Stimulated activated CD8-positive, alpha-beta memory T cell treated with anti-CD3 and anti-CD28 coated beads, Interleukin-15, amount 100 ng/mL, for 48 hours (primary cell): ENCODE measurements at regions not wholly inside any gene's neighbourhood (a gene's known extent, or its start where the extent isn't known, plus 50 kb on each side); places are given as distances from the start of the nearest gene placed in this dataset.

Source experiments
- DNase-seq, 2 donors: peaks; one replicate each; pipeline ENCODE4 v3.0.0-alpha.2; 2020; ENCODE audit warnings: low read depth in 2 of 2

DNA sequence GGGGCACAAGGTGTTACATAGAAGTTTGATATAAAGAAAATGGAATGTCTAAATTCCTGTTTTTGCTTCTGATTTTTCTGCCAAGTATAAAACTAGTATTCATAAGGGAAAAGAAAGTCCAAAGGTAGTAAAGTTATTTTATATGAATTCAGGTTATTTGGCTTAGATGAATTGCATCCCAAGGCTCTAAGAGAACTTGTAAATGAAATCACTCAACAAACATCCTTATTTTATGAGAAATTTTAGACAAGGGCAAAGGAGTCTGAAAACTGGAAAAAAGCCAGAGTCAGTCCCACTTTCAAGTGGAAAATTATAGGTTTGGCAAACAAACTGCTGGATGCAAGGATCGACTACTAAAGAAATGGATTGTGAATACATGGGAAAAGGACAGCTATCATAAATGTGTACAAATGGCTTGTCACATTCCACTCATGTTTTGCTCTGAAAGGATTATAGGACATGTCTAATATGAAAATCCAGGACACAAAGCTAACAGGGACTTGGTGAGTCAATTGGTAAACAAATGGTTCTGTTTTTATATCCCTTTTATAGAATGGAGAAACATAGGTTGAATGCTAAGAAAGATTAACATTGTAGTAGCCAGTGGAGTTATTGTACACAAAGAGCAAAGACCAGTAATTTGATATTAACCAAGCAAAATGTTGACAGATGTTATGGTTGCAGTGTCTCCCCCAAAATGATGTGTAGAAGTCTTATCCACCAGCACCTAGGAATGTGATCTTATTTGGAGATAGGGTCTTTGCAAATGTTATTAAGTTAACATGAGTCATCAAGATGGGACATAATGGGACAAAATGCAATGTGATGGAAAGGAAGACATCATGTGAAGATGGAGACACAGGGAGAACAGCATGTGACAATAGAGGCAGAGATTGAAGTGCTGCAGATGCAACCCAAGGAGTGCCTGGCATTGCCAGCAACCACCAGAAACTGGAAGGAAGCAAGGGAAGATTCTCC lies 495.7 kb downstream of the TLE1 start:
- DNase-seq: no peak

DNA sequence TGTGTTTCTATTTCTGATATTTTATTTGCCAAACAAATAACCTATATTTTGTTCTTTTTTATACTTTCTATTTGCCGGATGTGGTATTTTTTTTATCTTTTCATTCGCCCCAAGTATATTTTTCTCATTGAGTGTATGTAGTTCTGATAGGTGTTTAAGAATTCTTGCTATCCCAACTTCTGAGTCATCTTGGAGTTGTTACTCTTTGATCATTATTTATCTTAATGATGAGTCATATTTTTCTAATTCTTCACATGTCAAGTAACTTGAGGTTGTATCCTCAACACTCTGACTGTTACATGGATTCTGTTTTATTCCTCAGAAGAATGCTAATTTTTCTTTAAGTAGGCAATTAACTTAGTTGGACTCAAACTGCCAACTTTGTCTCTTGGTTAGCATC lies 498.1 kb downstream of the TLE1 start:
- DNase-seq: no peak

DNA sequence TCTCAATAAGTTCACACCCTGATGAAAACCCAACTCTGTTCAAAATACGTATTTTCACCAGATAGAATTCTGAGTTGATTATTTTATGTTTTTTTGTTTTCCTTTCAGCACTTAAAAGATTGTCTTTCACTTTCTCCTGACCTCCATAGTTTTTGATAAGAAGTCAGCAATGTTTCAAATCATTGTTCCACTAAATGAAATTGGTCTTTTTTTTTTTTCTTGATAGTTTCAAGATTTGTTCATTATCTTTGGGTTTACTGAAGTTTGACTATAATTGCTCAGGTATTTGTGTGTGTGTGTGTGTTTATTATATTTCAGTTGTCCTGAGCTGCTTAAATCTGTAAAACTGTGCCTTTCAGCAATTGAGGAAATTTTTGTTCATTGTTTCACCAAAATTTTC lies 498.7 kb downstream of the TLE1 start:
- DNase-seq: no peak

DNA sequence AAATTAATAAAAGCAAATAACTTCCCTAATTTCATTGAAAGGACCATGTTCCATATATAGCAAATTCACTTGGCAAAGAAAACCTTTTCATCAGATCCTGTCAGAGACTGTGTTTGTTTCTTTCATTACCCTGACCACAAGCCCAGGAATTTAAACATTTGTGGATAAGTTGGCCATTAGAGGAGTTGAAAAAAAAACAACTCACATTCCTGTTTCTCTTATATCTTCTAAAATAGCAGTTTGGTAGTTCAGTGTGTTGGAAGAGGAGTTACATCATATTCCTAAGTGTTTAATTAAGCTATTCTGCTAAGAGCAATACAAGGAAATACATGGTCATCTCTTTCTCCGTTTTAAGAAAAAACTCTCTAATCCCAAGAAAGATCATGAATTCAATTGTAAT lies 505.6 kb downstream of the TLE1 start:
- DNase-seq: no peak

DNA sequence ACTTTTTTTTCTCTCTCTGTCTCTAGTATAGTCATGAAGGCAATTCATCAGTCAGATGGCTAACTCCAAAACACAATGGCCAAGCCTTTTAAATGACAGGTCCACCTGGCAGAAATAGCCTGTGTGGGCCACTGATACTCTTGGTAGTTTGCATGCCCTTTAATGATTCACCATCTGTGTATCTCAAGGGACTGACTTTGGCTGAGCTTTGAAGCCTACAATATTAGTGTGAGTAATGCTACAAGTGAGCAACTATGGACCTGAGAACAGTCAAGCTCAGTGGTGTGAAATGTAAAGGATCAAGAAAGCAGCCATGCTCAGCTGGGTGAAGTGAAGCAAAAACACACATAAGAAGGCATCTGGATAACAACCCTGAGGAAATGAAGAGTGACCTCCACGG lies 506.9 kb downstream of the TLE1 start:
- no peak for DNase-seq

DNA sequence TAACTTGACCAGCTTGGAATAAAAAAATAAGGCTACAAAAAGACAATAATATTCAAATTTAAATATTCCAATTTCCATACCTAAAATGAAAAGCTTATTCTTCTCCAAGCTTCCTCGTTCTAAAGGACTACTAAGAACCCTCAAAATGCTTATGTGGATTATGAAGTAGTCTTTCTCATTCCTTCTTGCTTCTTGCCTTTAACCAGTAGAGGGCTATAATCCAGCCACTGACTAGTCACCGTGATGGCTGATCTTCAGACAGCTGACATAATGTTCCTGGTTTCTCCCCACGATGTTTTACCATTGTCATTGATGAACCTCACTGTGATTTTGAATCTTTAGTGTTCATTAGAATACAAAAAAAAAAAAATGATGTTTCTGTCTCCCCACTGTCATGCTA lies 515.3 kb downstream of the TLE1 start:
- DNase-seq: no peak

DNA sequence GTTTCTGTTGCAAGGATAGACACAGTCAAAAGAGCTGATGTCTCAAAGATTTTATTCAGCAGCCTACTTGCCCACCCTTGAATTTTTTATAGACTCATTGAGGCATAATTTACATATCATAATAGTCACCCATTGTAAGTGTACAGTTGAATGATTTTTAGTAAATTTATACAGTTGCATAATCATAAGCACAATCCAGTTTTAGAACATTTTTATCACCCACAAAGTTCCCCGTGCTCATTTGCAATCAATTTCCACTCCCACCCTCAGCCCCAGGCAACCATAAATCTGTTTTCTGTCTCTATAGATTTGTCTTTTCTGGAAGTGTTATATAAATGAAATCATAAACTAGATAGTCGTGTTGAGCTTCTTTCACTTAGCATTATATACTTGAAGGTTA lies 517.7 kb downstream of the TLE1 start:
- no peak for DNase-seq

DNA sequence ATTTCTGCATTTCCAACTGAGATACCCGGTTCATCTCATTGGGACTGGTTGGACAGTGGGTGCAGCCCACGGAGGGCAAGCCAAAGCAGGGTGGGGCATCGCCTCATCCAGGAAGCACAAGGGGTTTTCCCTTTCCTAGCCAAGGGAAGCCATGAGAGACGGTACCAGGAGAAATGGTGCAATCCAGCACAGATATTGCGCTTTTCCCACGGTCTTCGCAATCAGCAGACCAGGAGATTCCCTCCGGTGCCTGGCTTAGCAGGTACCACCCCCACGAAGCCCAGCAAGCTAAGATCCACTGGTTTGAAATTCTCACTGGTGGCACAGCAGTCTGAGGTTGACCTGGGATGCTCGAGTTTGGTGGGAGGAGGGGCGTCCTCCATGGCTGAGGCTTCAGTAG lies 527.0 kb downstream of the TLE1 start:
- no peak for DNase-seq

DNA sequence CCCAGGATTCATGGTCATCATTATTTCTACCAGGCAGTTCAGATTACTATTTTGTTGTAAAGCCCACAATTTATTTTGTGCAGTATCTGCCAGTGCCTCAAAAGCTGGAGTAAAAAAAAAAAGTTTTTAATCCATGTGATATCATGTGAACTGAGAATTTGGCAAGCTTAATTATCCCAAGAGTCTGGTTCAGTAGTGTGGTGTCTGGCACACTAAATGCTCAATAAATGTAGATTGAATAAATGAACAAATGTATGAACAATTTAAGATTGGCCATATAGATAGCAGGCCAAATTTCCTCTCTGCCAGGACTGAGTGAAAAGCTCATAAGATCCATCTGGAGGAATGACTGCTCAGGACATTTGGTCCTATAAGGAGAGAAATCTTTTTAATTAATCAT lies 533.0 kb downstream of the TLE1 start:
- DNase-seq: no peak

DNA sequence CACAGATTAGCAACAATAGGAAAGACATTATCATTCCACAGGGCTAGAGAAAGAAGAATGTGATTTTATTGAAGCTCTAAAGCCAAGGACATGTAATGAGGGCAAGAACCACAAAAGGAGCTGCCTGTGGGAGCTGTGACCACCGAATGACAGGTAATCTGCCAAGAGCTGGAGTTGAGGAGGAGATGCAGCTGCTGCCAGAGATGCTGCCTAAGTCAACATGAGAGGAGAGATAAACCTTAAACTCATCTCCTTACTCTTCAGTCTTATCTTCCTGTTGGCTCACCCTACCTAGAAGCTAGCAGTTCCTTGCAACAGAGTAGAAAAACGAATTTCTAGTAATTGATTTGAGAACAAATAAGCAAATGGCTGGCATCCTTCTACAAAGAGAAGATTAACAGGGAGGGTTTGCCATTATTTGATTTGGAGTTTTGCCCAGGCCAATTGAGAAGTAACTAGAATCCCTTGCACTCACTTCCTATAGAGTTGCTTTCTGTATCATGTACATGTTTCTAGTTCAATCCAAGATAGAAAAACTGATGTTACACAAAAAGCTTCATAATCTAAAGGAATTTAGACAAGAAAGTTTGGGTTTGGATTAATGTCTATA lies 539.2 kb downstream of the TLE1 start:
- DNase-seq: no peak

DNA sequence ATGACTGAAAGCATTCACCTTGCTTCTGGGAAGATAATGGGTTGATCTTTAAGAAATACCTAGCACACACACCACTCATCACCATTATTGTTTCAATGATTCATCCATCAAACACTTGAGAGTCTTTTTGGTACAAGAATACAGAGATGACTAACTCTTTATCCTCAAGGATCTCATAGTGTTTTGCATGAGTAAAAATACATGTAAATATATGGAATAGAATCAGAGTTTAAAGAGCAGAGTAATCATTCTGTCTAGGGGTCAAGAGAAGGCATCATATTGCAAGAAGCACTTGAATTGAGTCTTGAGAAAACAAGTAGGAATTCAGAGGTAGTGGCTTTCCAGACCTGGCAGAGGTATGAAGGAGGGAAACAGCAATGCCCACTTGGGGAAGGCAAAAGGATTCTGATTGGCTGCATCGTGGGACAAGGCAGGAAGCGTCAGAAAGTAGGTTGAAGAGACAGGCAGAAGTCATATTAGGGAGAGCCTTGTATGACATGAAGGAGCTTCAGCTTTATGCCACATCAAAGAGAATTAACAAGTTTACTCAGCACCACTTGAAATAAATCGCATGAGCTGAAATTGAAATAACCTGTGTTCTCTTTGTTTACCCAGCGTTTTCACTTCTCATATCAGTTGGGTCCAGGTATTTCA lies 542.5 kb downstream of the TLE1 start:
- DNase-seq: no peak

DNA sequence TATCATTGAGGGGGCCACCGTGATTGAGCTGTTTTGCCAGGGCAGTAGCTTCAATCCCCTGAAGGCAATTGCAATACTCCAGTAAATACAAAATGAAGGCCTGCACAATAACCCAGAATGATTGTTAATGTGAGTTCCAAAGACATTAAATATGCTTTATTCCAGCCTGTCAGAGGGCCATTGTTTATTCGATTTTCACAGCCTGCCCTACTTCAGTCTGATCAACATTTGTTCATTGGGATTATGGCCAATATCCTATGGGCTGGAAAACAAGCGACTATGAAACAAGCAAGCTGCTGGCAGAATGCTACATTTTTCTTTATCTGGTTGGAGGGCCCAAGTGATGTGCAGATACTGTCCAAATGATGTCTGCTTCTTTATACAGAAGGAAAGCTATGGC lies 543.1 kb downstream of the TLE1 start:
- DNase-seq: no peak

DNA sequence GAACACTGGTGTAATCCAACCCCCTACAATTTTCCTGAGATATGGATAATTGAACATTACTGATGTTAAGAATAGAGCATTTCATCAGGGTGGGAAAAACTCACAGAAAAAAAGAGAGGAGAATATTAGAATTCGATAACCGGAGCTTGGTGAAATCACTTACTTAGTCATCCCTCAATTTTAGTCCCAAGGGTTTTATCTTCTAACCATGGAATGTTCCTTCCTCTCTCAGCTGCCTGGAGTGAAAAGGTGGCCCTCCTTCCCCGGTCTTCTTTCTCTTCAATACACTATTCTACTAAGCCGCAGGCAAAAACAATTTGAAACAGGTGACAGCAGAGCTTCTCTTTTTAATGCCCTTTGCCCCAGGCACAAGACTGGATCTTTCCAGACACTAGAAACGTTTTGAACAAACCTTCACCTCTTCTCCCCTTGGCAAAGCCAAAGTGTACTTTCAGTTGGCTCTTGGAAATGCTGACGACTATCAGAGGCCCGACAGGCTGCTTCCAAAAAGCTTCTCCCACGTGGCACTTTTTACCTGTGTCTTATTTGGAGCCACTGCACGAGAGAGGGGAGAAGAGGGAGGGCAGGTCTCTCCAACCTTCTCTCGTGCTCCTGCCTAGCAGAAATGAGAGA lies 543.9 kb downstream of the TLE1 start:
- DNase-seq: no peak

DNA sequence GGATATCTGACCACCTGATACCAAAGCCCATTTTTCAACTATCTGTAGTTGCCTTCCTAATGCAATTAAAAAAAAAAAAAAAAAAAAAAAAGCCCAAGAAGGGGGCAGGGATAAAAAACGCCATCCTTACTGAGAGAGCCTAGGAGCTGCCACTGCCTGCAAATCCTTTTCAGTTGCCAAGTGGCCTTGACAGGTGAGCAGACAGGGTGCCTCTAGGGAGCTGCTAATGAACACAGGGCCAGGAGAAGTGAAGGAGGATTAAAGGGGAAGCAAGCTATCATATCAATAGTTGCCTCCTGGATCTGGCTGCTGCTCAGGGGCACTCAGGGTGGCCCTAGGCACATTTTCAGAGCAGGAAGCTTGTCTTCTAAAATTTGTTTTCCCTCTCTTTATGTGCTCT lies 547.4 kb downstream of the TLE1 start:
- DNase-seq: no peak

DNA sequence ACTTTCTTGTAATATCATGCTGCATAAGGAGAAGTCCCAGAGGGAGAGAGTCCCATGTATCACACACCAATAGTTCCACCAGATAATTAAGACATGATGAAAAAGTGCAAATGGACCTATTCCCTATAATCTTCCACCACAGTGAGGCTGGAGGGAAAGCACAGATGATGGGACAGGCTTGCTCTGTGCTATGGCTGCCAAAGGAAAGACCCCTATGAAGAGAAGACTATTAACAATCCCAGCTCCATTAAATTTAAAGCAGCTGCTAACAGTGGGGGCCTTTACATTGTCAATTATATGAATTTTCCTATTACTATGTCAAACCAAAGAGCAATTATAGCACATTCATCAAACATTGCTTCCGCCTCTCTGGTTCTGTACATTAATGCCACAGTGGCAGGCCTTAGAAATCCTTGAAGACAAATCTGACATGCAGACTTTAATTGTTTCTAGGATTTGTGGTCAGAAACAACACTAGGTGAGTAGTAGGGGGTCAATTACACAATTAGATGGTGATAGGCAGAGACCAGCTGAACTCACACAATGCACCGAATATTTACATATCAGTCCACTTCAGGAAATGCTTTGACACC lies 551.3 kb downstream of the TLE1 start:
- no peak for DNase-seq

DNA sequence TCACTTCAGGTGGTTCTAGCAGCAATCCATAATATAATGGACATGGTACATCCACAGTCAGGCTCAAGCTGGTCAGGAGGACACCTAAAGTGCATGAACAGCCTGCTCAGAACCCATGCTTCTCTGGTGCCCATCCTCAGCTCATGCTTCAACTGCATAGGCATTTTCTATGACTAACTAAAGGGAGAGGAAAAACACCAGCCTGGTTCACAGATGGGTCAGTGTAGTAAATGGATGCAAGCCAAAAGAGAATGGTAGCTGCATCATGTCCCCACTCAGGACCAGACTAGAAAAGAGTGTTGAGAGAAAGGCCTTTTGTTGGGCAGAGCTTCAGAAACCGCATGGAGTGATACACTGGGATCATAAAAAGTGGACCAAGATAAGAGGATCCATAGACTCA lies 556.6 kb downstream of the TLE1 start:
- no peak for DNase-seq

DNA sequence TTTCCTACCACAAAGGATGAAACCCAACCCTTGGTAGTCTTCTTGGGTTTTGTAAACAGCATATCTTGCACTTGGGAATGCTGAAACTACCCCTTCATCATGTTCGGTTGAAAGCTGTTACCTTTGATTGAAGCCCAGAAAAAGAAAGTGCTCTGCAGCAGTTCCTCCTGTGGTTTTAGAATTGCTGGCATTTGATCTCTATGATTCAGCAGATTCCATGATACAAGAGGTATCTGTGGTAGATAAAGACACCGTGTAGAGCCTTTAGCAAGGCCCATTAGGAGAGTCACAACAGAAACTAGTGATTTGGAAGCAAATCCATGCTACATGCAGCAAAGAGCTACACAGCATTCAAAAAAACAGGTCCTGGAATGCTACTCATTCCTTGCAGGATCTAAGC lies 557.0 kb downstream of the TLE1 start:
- no peak for DNase-seq

DNA sequence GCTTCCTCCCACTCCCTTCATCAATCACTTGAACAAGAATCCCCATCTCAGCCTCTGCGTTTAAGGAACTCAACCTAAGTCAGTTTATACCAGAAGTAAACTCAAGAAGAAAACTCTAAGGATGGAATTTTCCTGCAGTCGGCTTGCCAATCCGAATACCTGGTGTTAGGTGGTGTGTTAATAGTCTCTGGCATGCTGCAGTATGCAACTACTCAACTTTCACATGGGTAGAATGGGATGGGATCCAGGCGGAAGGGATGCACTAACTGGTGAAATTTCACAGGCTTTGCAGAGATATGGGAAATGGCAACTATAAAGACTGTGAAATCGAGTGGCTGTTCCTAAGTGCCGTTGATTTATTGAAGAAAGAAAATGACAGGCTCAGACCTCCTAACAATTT lies 560.6 kb downstream of the TLE1 start:
- DNase-seq: no peak

DNA sequence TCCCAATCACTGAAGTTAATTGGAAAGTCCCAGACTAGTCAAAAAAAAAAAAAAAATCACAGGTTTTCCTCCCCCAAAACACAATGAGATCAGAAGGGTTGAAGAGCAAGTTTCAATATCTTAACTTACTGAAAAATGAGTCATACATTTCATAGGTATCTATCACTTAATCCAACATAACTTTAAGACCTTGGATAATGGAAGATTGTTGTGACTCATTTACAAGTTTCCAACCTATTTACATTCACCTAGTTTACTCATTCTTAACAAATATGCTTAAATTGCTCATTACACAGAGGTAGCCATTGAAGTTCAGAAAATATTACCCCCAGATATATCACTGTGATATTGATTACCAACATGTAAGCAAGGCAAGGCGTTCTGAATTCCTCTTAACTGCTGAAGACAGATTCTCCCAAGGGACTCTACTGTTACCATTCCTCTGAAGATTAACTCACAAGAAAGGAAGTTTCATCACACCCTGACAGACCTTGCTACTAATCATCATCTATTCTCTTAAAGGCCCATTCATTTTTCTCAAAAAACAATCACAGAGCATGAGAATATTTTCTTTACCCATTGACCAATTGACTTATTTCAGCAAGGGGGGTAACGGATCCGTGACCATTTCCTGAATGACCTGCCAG lies 563.8 kb downstream of the TLE1 start:
- no peak for DNase-seq

DNA sequence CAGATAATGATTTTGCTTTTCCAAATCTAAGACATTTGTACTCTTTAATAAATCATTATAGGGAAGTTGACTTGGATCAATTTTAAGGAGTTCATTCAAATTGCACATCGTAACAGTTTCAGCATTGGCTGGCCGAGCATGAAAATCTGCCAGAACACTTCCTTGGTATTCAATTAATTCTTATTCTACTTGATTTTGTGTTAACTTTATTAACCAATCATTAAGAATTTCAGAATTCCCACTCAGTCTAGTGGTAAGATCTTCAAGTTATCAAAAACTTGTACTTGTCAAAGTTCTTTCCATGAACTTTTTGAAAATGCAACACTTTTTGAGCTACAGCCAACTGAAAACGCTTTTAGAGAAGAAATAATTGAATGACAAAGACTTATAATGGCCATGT lies 565.8 kb downstream of the TLE1 start:
- DNase-seq: no peak

DNA sequence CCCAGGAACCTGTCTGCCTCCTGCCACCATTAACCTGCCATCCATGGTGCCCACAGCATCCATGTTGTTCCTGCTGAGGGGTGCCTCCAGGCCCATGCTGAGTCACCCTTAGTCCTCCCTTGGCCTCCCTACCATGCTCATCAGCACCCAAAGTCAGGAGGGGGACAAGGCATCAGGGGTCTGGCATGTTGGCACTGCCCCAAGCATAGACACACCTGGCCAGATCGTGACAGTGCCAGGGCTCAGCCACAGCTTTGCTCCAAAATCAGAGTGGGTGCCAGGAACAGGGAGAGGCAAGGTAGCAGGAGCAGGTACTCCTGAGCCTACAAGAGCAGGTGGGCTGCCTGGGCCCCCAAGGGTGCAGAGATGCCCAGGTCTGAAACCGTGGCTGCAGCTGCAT lies 566.6 kb downstream of the TLE1 start:
- DNase-seq: no peak

DNA sequence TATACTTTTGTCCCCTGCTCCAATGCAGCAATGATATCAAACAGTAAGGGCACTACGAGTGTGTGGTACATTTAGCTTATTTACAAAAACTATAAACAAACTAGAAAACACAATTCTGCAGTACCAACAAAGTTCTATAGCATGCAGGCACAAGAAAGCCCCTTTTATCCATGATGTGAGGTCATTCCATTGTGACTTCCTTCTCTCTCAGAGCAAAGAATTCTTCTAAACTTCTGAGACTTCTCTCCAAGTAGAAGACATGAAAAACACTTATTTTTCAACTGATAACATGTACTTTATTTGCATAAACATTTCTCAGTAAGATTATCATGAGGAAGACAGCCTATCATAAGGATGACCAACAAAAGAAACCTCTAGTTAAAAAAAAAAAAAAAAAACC lies 569.8 kb downstream of the TLE1 start:
- DNase-seq: no peak
